Esophagus squamous epithelium (tissue), 5 donors: ENCODE measurements at regions not wholly inside any gene's neighbourhood (a gene's known extent, or its start where the extent isn't known, plus 50 kb on each side); places are given as distances from the start of the nearest gene placed in this dataset.

Source experiments
- DNase-seq: peaks from one replicate; lab custom pipeline; 2025; lab: John Stamatoyannopoulos, UW
- H3K27ac ChIP-seq, 4 donors: fragments of 200-600 bp; sonication (generic); one replicate each; pipeline ENCODE4 v1.5.1; 2016 to 2019; ENCODE audit warnings: mild to moderate bottlenecking in 1 of 4
- H3K27me3 ChIP-seq, 4 donors: fragments of 200-600 bp; sonication (generic); 1 replicate in 3 of 4; 2 replicates in 1 of 4; pipeline versions ENCODE4 v1.5.1 to v1.6.0; 2017 to 2021; ENCODE audit warnings: antibody characterized with exemption in 1 of 4
- H3K36me3 ChIP-seq, 3 donors: fragments of 200-600 bp; sonication (generic); one replicate each; pipeline ENCODE4 v1.5.1; 2016 to 2019
- H3K4me1 ChIP-seq, 3 donors: fragments of 200-600 bp; sonication (generic); one replicate each; pipeline ENCODE4 v1.5.1; 2017 to 2019
- H3K4me3 ChIP-seq, 4 donors: fragments of 200-600 bp; sonication (generic); 1 replicate in 3 of 4; 2 replicates in 1 of 4; pipeline ENCODE4 v1.5.1; 2016 to 2019; ENCODE audit warnings: mild to moderate bottlenecking in 2 of 4, moderate library complexity in 1 of 4
- H3K9me3 ChIP-seq, 3 donors: fragments of 200-600 bp; sonication (generic); one replicate each; pipeline ENCODE4 v1.5.1; 2016 to 2019
- POLR2A ChIP-seq, 4 donors: fragments of 450-650 bp; IDR thresholded peaks; one replicate each; pipeline ENCODE4 v1.6.1; 2017; ENCODE audit warnings: antibody characterized with exemption in 4 of 4, mild to moderate bottlenecking in 4 of 4, moderate library complexity in 3 of 4
- WGBS, 2 donors: methylation state at CpG; one replicate each; pipeline ENCODE4 v1.1.5; 2018; 5-methylcytosine and 5-hydroxymethylcytosine counted together
- intact Hi-C: fragments of 100-400 bp; cut with DNase I; formaldehyde crosslinking; loops from one replicate; pipeline ENCODE4 v1.15.0; 2022
- TF ChIP-seq, protein P1 (sequence below), 6 experiments: fragments of 450-650 bp in 4 of 6; fragments of 200-600 bp in 2 of 6; sonication (generic) in 2 of 6; IDR thresholded peaks; one replicate each; pipeline ENCODE4 v1.5.1; 2016 to 2019; ENCODE audit warnings: antibody characterized with exemption in 6 of 6, mild to moderate bottlenecking in 4 of 6, moderate library complexity in 4 of 6
- donor health status: DM: yes; HTN: yes; CAD: no.

DNA sequence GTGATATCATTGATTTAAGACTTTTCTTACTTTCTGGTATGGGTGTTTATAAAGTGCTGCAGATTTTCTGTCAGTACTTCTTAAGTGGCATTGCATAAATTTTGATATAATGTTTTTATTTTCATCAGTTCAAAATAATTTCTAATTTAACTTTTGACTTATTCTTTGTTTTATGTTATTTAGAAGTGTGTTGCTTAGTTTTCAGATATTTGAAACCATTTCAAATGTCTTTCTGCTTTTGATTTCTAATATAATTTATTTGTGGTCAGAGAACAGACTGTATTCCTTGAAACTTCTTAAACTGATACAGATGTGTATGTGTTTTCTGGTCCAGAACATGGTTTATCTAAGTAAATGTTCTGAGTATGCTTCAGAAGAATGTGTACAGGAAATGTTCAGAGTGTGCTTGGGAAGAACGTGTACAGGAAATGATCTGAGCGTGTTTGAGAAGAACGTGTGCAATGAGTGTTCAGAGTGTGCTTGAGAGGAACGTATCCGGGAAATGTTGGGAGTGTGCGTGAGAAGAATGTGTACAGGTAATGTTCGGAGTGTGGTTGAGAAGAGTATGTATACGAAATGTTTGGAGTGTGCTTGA lies 265.7 kb upstream of the HS6ST1 start:
- 67 to 70% methylated on average over 8 of the region's 8 CpGs for WGBS, 2 donors
- intact Hi-C loops: no loop called here
- DNase-seq: no peak
- Histone ChIP-seq H3K4me3 (no peak overlapping the region), H3K27me3 (peaks cover 0 to 5% (median 0%) of the 10 kb centered on the region in 4 donors), H3K4me1 (no peaks in the 10 kb centered on the region), H3K36me3 (no peaks in the 10 kb centered on the region), H3K9me3 (no peaks in the 10 kb centered on the region), H3K27ac (no peak overlapping the region)
- TF ChIP-seq POLR2A (IDR thresholded peaks at IDR 0.05): no peak

DNA sequence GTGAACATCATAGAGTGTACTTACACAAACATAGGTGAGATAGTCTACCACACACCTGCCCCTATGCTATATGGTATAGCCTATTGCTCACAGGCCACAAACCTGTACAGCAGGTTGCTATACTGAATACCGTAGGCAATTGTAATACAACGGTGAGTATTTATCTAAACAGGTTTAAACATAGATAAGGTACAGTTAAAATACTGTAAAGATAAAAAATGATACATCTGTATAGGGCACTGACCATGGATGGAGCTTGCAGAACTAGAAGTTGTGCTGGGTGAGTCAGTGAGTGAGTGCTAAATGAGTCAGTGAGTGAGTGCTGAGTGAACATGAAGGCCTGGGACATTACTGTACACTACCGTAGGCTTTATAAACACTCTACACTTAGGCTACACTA lies 267.0 kb upstream of the HS6ST1 start:
- Histone ChIP-seq H3K4me1 (no peaks in the 10 kb centered on the region), H3K9me3 (no peaks in the 10 kb centered on the region), H3K36me3 (no peaks in the 10 kb centered on the region), H3K27ac (no peak overlapping the region), H3K4me3 (no peak overlapping the region), H3K27me3 (peaks cover 0 to 18% (median 0%) of the 10 kb centered on the region in 4 donors)
- intact Hi-C loops: no loop called here
- no peak for TF ChIP-seq POLR2A (IDR thresholded peaks at IDR 0.05)
- TF ChIP-seq, protein P1, sequence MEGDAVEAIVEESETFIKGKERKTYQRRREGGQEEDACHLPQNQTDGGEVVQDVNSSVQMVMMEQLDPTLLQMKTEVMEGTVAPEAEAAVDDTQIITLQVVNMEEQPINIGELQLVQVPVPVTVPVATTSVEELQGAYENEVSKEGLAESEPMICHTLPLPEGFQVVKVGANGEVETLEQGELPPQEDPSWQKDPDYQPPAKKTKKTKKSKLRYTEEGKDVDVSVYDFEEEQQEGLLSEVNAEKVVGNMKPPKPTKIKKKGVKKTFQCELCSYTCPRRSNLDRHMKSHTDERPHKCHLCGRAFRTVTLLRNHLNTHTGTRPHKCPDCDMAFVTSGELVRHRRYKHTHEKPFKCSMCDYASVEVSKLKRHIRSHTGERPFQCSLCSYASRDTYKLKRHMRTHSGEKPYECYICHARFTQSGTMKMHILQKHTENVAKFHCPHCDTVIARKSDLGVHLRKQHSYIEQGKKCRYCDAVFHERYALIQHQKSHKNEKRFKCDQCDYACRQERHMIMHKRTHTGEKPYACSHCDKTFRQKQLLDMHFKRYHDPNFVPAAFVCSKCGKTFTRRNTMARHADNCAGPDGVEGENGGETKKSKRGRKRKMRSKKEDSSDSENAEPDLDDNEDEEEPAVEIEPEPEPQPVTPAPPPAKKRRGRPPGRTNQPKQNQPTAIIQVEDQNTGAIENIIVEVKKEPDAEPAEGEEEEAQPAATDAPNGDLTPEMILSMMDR (IDR thresholded peaks at IDR 0.05): no peak
- no peak for DNase-seq
- 39 to 52% methylated on average over 3 of the region's 3 CpGs for WGBS, 2 donors

DNA sequence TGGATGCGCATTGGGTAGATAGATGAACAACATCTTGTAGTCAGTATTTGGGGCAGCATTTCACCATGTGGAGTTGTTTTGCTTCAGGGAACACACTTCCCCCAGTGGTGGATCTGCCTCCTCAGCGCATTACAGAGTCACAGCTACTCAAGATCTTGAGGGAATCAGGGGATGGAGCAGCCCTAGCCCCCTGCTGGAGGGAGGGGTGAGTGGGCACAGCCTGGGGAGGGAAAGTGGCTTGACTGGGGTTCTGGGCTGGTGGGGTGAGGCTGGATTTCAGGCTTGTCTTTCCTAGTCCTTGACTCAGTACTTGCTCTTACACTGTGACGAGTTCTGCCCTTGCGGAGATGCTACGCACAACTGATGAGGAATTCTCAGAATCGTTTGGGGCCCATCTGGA lies 271.0 kb upstream of the HS6ST1 start:
- TF ChIP-seq, protein P1 (IDR thresholded peaks at IDR 0.05): no peak
- no peak for TF ChIP-seq POLR2A (IDR thresholded peaks at IDR 0.05)
- Histone ChIP-seq H3K36me3 (no peaks in the 10 kb centered on the region), H3K4me3 (no peak overlapping the region), H3K27me3 (peaks cover 0 to 18% (median 0%) of the 10 kb centered on the region in 4 donors), H3K9me3 (no peaks in the 10 kb centered on the region), H3K4me1 (no peaks in the 10 kb centered on the region), H3K27ac (no peak overlapping the region)
- intact Hi-C loops: no loop called here
- no peak for DNase-seq
- 98% methylated on average over 5 of the region's 6 CpGs for WGBS, 2 donors

DNA sequence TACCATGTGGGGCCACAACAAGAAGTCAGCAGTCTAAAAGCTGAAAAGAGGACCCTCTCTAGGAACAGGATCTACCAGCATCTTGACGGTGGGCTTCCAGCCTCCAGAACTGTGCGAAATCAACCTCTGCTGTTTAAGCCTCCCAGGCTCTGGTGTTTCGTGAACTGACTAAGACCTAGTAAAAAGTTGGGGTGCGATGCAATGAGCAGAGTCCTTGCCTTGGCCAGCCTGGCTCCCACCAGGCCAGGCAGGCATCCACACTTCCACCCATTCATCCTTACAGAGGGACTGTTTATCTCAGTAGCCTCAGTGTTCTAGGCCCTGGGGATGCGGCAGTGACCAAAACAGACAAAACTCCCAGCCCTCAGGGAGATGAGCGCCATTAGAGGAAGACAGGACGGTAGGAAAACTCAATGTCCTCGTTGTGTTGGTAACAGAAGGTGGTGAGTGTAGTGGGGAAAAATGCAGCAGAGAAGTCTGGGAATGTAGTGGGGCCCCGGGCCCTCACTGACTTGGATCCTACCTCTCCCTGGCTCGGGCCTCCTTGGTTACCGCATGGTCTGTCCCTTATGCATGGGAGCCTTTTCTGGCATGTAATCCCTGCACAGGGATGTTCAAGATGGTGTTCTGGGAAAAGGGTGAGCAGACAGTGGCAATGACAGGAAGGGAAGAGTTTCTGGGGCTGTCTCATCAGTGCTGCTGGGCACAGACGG lies 271.8 kb upstream of the HS6ST1 start:
- H3K4me1 ChIP-seq: no peaks in the 10 kb centered on the region
- no peak overlapping the region for H3K4me3 ChIP-seq
- WGBS, 2 donors: 77 to 89% methylated on average over 8 to 11 of the region's 12 CpGs
- intact Hi-C loops: no loop called here
- no peak overlapping the region for H3K27ac ChIP-seq
- no peaks in the 10 kb centered on the region for H3K36me3 ChIP-seq
- TF ChIP-seq, protein P1 (IDR thresholded peaks at IDR 0.05): no peak
- TF ChIP-seq POLR2A (IDR thresholded peaks at IDR 0.05): no peak
- H3K27me3 ChIP-seq: peaks cover 0 to 18% (median 0%) of the 10 kb centered on the region in 4 donors
- DNase-seq: no peak
- H3K9me3 ChIP-seq: no peaks in the 10 kb centered on the region

DNA sequence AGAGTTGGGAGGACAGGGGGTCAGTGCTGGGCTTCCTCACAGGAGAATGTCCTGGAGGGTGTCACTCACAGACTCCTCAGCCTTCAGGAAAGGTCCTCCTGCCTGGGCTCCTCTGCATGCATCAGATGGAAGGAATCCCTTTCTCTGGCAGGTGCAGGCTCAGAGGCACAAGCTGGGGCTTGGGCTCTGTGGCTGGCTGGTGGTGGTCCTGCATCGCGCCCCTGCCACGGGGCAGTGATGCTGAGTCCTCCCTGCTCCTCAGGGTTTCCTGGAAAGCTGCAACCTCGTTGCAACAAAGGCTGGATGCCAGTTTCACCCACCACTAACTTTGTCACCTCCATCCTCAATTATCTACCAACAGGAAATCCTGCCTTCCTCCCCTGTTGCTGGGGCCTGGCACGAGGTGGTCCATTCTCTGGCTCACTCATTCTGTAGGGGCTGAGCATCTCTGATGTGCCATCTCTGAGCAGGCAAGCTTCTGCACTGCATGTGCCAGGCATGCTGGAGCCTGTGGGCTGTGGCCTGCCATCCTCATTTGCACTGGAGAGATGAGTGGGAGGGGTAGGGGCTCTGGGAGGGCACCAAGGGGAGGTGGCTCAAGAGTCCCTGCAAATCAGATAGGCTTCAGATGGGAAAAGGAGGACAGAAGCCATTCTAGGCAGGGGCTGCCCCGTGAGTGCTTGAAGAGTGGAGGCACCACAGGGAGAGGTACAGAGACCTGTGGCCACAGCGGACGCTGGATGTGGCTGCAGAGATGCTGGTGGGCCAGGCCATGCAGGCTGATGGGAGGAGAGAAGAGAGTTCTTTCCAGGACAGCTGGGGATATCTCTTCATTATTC lies 272.6 kb upstream of the HS6ST1 start:
- intact Hi-C loops: no loop called here
- H3K27me3 ChIP-seq: peaks cover 0 to 18% (median 0%) of the 10 kb centered on the region in 4 donors
- no peaks in the 10 kb centered on the region for H3K4me1 ChIP-seq
- H3K36me3 ChIP-seq: no peaks in the 10 kb centered on the region
- TF ChIP-seq POLR2A (IDR thresholded peaks at IDR 0.05): no peak
- TF ChIP-seq, protein P1 (IDR thresholded peaks at IDR 0.05): no peak
- DNase-seq: no peak
- H3K27ac ChIP-seq: no peak overlapping the region
- no peak overlapping the region for H3K4me3 ChIP-seq
- 67 to 71% methylated on average over 4 to 8 of the region's 8 CpGs for WGBS, 2 donors
- no peaks in the 10 kb centered on the region for H3K9me3 ChIP-seq
